ENCODE measurements at regions not wholly inside any gene's neighbourhood (a gene's known extent, or its start where the extent isn't known, plus 50 kb on each side); places are given as distances from the start of the nearest gene placed in this dataset.

GRCh38 chr10:28082885-28083284 lies 84.0 kb upstream of the ODAD2 start:
- no peak overlapping the region for H3K27ac ChIP-seq
- TF ChIP-seq EP300 (IDR thresholded peaks at IDR 0.05) (no peak), POLR2AphosphoS5 (IDR thresholded peaks at IDR 0.05) (no peak), POLR2A (IDR thresholded peaks at IDR 0.05) (no peak), CTCF (IDR thresholded peaks at IDR 0.05) (no peak)
- H3K27me3 ChIP-seq = no peaks in the 10 kb centered on the region
- H3K4me3 ChIP-seq = no peak overlapping the region
- H3K4me1 ChIP-seq = peaks cover 0 to 23% (median 15%) of the 10 kb centered on the region in 4 donors
- H3K36me3 ChIP-seq = peaks cover 0 to 23% (median 4%) of the 10 kb centered on the region in 4 donors
- no peak for DNase-seq
- WGBS, 2 donors = 95 to 96% methylated on average over 2 of the region's 2 CpGs
- no peaks in the 10 kb centered on the region for H3K9me3 ChIP-seq
- intact Hi-C loops (cut with DNase I) = no loop called here

- intact Hi-C loops (cut with DNase I) = no loop called here
- peaks cover 0 to 29% (median 16%) of the 10 kb centered on the region in 4 donors for H3K4me1 ChIP-seq
- no peaks in the 10 kb centered on the region for H3K27me3 ChIP-seq
- no peak overlapping the region for H3K27ac ChIP-seq
- no peak for DNase-seq
- no peak overlapping the region for H3K4me3 ChIP-seq
- H3K9me3 ChIP-seq = no peaks in the 10 kb centered on the region
- peaks cover 0 to 18% (median 4%) of the 10 kb centered on the region in 4 donors for H3K36me3 ChIP-seq
- no peak for TF ChIP-seq POLR2AphosphoS5 (IDR thresholded peaks at IDR 0.05)
- no peak for TF ChIP-seq CTCF (IDR thresholded peaks at IDR 0.05)
- TF ChIP-seq POLR2A (IDR thresholded peaks at IDR 0.05) = no peak
- TF ChIP-seq EP300 (IDR thresholded peaks at IDR 0.05) = no peak
Observed at GRCh38 chr10:28082316-28082715, 83.4 kb upstream of the ODAD2 start.

GRCh38 chr10:28077889-28078288 lies 79.0 kb upstream of the ODAD2 start:
- Histone ChIP-seq H3K36me3 (peaks cover 0 to 7% (median 0%) of the 10 kb centered on the region in 4 donors), H3K9me3 (no peaks in the 10 kb centered on the region), H3K27ac (peak overlapping the region in 3 of 4 donors; percentile 29 to 65 (median 62)), H3K4me1 (peaks cover 0 to 33% (median 17%) of the 10 kb centered on the region in 4 donors), H3K27me3 (no peaks in the 10 kb centered on the region), H3K4me3 (no peak overlapping the region)
- intact Hi-C loops (cut with DNase I) = no loop called here
- no peak for DNase-seq
- 81 to 85% methylated on average over 4 of the region's 4 CpGs for WGBS, 2 donors
- TF ChIP-seq CTCF (IDR thresholded peaks at IDR 0.05) = no peak
- peak in 1 of 4 donors; percentile 11 for TF ChIP-seq POLR2AphosphoS5 (IDR thresholded peaks at IDR 0.05)
- no peak for TF ChIP-seq EP300 (IDR thresholded peaks at IDR 0.05)
- no peak for TF ChIP-seq POLR2A (IDR thresholded peaks at IDR 0.05)

GRCh38 chr10:28075424-28075823 lies 76.5 kb upstream of the ODAD2 start:
- WGBS, 2 donors = 94 to 96% methylated on average over 8 of the region's 8 CpGs
- Histone ChIP-seq H3K27me3 (no peaks in the 10 kb centered on the region), H3K4me3 (no peak overlapping the region), H3K9me3 (no peaks in the 10 kb centered on the region), H3K36me3 (peaks cover 0 to 7% (median 0%) of the 10 kb centered on the region in 4 donors), H3K4me1 (peaks cover 0 to 23% (median 11%) of the 10 kb centered on the region in 4 donors), H3K27ac (no peak overlapping the region)
- no peak for DNase-seq
- TF ChIP-seq EP300 (IDR thresholded peaks at IDR 0.05) (no peak), POLR2AphosphoS5 (IDR thresholded peaks at IDR 0.05) (no peak), CTCF (IDR thresholded peaks at IDR 0.05) (no peak), POLR2A (IDR thresholded peaks at IDR 0.05) (no peak)
- intact Hi-C loops (cut with DNase I) = no loop called here

- TF ChIP-seq CTCF (IDR thresholded peaks at IDR 0.05) (no peak), POLR2A (IDR thresholded peaks at IDR 0.05) (no peak), POLR2AphosphoS5 (IDR thresholded peaks at IDR 0.05) (no peak), EP300 (IDR thresholded peaks at IDR 0.05) (no peak)
- Histone ChIP-seq H3K4me1 (peaks cover 0 to 7% (median 2%) of the 10 kb centered on the region in 4 donors), H3K4me3 (no peak overlapping the region), H3K36me3 (peaks cover 0 to 13% (median 7%) of the 10 kb centered on the region in 4 donors), H3K27ac (no peak overlapping the region), H3K27me3 (no peaks in the 10 kb centered on the region), H3K9me3 (no peaks in the 10 kb centered on the region)
- WGBS, 2 donors = 94 to 97% methylated on average over 1 of the region's 1 CpG
- intact Hi-C loops (cut with DNase I) = no loop called here
- DNase-seq = no peak
Observed at GRCh38 chr10:28072573-28072972, 73.7 kb upstream of the ODAD2 start.
